NOMO-1 treated with dmso at 0.1 percent for 144 hours (cell line): ENCODE measurements at regions not wholly inside any gene's neighbourhood (a gene's known extent, or its start where the extent isn't known, plus 50 kb on each side); places are given as distances from the start of the nearest gene placed in this dataset.

Experiments used
- DNase-seq: peaks from one replicate; lab custom pipeline; 2025; ENCODE audit not compliant: unreplicated experiment; lab: John Stamatoyannopoulos, UW

- no peak for DNase-seq
Observed at GRCh38 chr3:178152988-178153387, 383.2 kb upstream of the KCNMB2 start.

- DNase-seq = no peak
Observed at GRCh38 chr3:178155521-178155920, 380.7 kb upstream of the KCNMB2 start.

GRCh38 chr3:178156301-178156700, 379.9 kb upstream of the KCNMB2 start:
- DNase-seq = no peak

DNA sequence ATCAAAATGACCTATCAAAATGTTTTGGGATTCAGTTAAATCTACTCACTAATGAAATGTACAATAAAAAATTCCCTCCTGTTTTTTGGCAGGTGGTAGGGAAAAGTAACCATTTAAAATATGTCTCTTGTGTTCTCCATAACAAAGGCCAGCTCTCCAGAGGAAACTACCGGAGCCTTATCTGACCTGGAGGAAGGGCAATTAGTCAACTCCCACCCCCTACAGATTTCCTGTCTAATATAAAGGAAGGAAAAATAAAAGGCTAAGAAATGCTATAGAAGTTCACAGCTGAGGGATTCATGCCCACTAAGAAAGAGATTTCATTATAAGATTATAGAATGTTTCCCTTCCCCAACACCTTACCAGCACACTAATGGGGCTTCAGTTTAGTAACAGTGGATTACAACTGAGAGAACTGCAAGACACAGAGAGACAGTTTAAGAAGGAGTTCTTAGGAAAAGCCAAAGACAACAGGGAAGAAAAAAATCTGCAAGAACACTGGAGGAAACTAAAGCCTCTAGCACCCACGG, 376.5 kb upstream of the KCNMB2 start:
- no peak for DNase-seq

GRCh38 chr3:178169421-178169820, 366.8 kb upstream of the KCNMB2 start:
- no peak for DNase-seq

DNA sequence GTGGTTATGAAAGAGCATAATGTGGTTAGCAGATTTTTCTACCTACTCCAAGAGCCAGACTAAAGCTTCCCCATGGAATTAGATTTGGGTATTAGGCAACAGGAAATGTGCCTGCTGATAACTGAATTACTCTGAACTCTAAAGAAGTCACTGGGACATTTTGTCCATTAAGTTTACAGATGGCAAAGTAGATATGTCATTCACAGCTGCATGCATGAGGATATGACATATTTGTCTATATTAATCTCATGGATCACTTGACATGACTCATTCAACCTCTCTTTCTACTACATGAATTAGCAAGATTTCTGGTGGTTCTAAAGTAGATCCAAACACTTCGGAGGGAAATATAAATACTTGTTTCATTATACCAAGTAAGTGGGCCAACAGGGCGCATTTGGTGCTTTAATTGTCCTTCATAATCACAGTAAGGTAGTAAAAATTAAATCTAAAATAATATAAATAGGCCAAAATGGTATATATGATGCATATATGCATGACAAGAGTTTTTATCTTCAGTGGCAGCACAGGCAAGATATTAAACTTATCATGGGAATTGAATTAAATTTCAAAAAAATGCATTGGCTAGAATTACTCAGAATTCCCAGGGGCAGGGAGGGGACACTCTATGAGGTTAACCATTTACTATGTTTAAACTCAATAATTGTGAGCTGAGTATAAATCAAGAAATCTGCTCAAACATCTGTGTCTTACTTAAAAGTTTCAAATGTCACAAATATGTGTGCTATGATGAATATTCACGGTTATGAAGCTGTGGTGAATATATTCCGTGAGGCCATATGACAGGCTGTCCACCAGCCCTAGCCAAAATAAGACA, 365.3 kb upstream of the KCNMB2 start:
- DNase-seq = no peak

GRCh38 chr3:178172121-178172520, 364.1 kb upstream of the KCNMB2 start:
- no peak for DNase-seq

- no peak for DNase-seq
Observed at GRCh38 chr3:178174201-178174915, 361.9 kb upstream of the KCNMB2 start.

- DNase-seq = no peak
Observed at GRCh38 chr3:178181088-178181487, 355.1 kb upstream of the KCNMB2 start.

DNA sequence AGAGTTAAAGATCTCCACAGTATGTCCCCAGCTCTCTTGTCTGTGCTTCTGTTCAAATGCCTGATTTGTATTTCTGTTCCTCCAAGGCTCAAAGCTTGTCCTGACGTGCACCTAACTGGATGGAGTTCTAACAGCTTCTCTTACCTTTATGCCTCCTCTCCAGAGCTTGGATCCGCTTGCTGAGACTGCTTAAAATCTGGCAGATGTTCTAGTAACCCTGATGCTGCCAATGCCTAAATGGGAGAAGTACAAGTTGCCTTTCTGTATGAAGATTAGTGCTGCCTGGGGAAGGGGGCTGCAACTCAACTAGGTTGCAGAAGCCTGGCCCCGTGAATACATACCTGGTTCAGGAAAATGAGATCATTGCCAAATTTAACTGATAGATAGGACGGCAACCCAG, 354.5 kb upstream of the KCNMB2 start:
- DNase-seq = no peak

DNA sequence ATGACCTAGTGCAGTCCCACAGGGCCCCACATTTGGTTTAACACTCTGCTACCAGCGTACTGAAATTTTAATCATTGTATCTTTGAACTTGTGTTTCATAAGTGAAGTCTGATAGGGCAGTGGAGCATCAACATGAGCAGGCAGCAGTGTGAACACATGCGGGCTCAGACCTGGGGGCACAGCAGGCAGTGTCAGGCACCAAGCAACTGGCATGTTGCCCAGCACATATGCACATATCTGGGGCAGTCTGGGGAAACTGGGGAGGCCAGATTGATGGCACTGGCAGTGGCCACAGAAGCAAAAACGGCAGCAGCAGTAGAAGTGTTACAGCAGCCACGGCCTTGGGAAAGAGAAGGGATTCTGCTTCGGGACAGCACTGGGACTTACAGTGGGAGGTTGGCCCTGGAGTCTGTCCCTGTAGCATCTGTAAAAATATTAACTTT, 353.9 kb upstream of the KCNMB2 start:
- no peak for DNase-seq

DNA sequence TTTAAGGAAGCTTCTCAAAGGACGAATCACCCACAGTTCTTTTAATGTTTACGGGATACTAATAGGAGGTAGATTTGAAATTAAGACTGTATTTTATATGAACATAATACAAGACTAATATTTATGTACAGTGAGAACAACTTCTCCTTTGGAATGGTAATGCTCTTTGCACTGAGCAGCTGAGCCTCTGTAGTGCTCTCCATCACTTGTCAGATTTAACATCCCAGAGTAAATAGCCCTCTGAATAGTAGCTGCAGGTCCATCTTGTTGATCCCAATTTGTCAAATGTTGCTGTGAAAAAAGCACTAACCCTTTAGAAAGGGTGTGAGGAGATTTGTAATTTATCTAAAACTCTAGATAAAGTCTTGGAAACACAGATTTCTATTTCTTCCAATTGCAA, 351.4 kb upstream of the KCNMB2 start:
- no peak for DNase-seq

- DNase-seq = no peak
Observed at GRCh38 chr3:178186666-178187065, 349.6 kb upstream of the KCNMB2 start.

DNA sequence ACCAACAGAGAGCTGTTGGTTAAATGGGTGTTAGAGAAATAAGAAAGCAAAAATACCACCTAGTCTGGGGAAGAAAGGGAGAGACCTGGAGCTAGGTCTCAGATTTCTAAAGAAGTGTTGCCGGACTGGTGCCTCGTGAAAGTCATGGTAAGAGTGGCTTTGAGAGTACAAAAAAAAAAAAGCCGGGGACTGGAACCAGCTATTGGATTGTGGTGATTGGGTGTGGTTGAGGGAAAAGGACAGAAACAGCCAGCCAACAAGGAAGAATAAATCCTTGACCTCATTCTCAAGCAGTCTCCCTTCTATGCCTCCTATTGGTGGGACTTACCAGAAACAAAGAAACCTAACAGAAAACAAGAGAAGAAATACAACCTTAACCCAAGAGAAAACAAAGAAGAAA, 346.4 kb upstream of the KCNMB2 start:
- DNase-seq = no peak

DNA sequence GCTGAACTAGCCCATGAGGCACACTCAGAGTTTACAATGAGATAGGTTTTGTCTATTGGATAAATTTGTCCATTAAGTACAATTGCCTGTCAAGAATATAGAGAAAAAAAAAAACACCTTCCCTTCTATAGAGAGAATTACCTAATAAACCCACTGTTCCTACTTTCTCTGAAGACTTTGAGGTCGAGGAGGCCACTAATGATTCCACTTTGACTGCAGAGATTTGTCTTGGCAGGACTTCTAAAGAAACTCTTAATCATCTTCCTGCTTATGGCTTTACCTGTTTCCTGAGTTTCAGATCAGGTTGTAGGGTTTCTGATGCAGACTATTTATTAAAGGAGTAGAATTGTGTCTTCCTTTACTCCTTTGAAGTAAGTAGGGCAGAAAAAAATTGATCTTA, 342.4 kb upstream of the KCNMB2 start:
- DNase-seq = no peak

DNA sequence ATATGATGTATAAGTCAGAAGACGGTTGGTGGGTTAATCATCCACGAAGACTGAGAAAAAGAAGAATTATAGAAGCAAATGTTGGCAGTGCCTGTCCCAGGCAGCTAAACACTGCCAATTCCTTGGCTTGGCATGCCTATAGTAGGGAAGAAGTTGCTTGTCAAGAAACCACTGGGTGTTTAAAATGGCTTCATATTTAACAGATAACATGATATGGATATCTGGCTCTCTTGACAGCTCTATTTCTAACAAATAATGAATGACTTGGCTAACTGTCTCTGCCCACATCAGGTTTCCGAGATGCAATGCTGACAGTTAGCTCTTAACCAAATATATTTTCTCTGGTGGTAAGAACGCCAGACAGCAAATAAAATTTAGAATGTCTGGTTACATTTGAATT, 341.7 kb upstream of the KCNMB2 start:
- DNase-seq = no peak

- DNase-seq = no peak
Observed at GRCh38 chr3:178195824-178196223, 340.4 kb upstream of the KCNMB2 start.

- DNase-seq = no peak
Observed at GRCh38 chr3:178198329-178198728, 337.9 kb upstream of the KCNMB2 start.

GRCh38 chr3:178200316-178200715, 335.9 kb upstream of the KCNMB2 start:
- no peak for DNase-seq

DNA sequence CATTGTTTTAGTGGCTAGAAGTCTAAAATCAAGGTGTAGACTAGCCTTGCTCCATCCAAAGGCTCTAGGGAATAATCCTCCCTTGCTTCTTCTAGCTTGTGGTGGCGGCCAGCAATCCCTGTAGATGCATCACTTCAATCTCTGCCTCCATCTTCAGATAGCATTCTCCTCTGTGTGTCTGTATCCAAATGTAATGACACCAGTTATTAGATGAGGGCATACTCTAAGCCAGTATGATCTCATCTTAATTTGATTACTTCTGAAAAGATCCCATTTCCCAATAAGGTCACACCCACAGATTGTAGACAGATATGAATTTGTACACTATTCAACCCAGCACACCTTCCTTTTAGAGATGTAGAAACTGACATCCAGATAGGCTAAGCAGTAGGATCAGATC, 334.5 kb upstream of the KCNMB2 start:
- DNase-seq = no peak

- no peak for DNase-seq
Observed at GRCh38 chr3:178202194-178202593, 334.0 kb upstream of the KCNMB2 start.

- DNase-seq = no peak
Observed at GRCh38 chr3:178203165-178203564, 333.1 kb upstream of the KCNMB2 start.
